Heart left ventricle (tissue), 16 donors: ENCODE measurements at regions not wholly inside any gene's neighbourhood (a gene's known extent, or its start where the extent isn't known, plus 50 kb on each side); places are given as distances from the start of the nearest gene placed in this dataset.

ENCODE experiments used
- ATAC-seq, 4 donors: fragments of 200-7000 bp; cut with Tn5 transposase; one replicate each; pipeline ENCODE4 v1.9.1; 2020 to 2022; ENCODE audit warnings: moderate library complexity in 4 of 4, mild to moderate bottlenecking in 3 of 4, moderate number of reproducible peaks in 1 of 4
- DNase-seq, 5 donors: peaks; one replicate each; pipeline ENCODE4 v3.0.0-alpha.2; 2020
- H3K27ac ChIP-seq, 12 donors: fragments of 200-600 bp; sonication (generic) in 4 of 12; one replicate each; pipeline versions ENCODE4 v1.5.0 to v1.8.0; 2016 to 2022; ENCODE audit warnings: mild to moderate bottlenecking in 2 of 12
- H3K27me3 ChIP-seq, 9 donors: fragments of 200-600 bp; sonication (generic) in 2 of 9; one replicate each; pipeline versions ENCODE4 v1.5.1 to v1.8.0; 2016 to 2022; ENCODE audit warnings: mild to moderate bottlenecking in 3 of 9
- H3K36me3 ChIP-seq, 9 donors: fragments of 200-600 bp; sonication (generic) in 2 of 9; one replicate each; pipeline versions ENCODE4 v1.5.0 to v1.8.0; 2018 to 2022; ENCODE audit warnings: mild to moderate bottlenecking in 2 of 9
- H3K4me1 ChIP-seq, 12 donors: fragments of 200-600 bp; sonication (generic) in 4 of 12; one replicate each; pipeline versions ENCODE4 v1.5.0 to v1.8.0; 2016 to 2022; ENCODE audit warnings: mild to moderate bottlenecking in 3 of 12
- H3K4me3 ChIP-seq, 12 donors: fragments of 200-600 bp; sonication (generic) in 4 of 12; one replicate each; pipeline versions ENCODE4 v1.5.0 to v1.8.0; 2017 to 2022; ENCODE audit warnings: mild to moderate bottlenecking in 9 of 12, moderate library complexity in 4 of 12
- H3K9me3 ChIP-seq, 12 donors: fragments of 200-600 bp; sonication (generic) in 4 of 12; one replicate each; pipeline versions ENCODE4 v1.5.0 to v1.8.0; 2016 to 2022; ENCODE audit warnings: mild to moderate bottlenecking in 1 of 12
- CTCF ChIP-seq, 12 donors: fragments of 200-600 bp; sonication (generic) in 4 of 12; IDR thresholded peaks; one replicate each; pipeline versions ENCODE4 v1.5.0 to v1.8.0; 2018 to 2022; ENCODE audit warnings: antibody characterized with exemption in 12 of 12, mild to moderate bottlenecking in 5 of 12
- POLR2A ChIP-seq, 2 donors: fragments of 450-650 bp; IDR thresholded peaks; one replicate each; pipeline ENCODE4 v1.6.1; 2017; ENCODE audit warnings: antibody characterized with exemption in 2 of 2, mild to moderate bottlenecking in 2 of 2, moderate library complexity in 2 of 2
- WGBS, 4 donors: extraction: QIAGEN DNeasy Blood & Tissue Kit in 2 of 4; methylation state at CpG; one replicate each; pipeline versions ENCODE4 v1.1.5 to v1.1.7; 2013 to 2018; 5-methylcytosine and 5-hydroxymethylcytosine counted together
- intact Hi-C, 10 donors: fragments of 100-400 bp; cut with DNase I; formaldehyde crosslinking; loops; one replicate each; pipeline versions ENCODE4 v1.11.1 to v1.14.2; 2022
- donor health status: ischemic (EF 13 %, LVEDD 7.1; RV severe dilation, severe dysfunction).
- donor health status: healthy with polysubstance abuse.
- donor health status: DM: no; HTN: yes; CAD: no.
- donor health status: DM: no; HTN: no; CAD: no.
- donor health status: ischemic (EF 25% LVEDD 6.9; RV normal size, moderate dysfunction).
- donor health status: ischemic (EF 25% LVEDD 5.7; RV mildly dilated, moderate dysfunction).
- donor health status: healthy.
- donor health status: DM: yes; HTN: yes; CAD: no.
- donor health status: ischemic (EF 35%, LVEDD 5.7; RV mildly dilated, moderate dysfunction).
- donor health status: nonischemic (EF 11% LVEDD 7.7; RV severe dilation, severe dysfunction).
- donor health status: DM: yes; HTN: yes; CAD: no.
- donor health status: PGD.
- donor health status: ischemic (EF 29% LVEDD 5.4; RV normal size, mild dysfunction).
- donor health status: nonischemic (EF 23%, LVEDD 6.1; RV moderate dilation, normal function).

- Histone ChIP-seq H3K4me3 (no peak overlapping the region), H3K27me3 (no peaks in the 10 kb centered on the region), H3K36me3 (no peaks in the 10 kb centered on the region), H3K27ac (no peak overlapping the region), H3K9me3 (no peaks in the 10 kb centered on the region), H3K4me1 (peaks cover 0 to 3% (median 0%) of the 10 kb centered on the region in 12 donors)
- intact Hi-C loops: no loop called here
- DNase-seq (no peak), ATAC-seq (no peak)
- WGBS, 4 donors: 43 to 66% (median 51%) methylated on average over 2 of the region's 2 CpGs
- TF ChIP-seq CTCF (IDR thresholded peaks at IDR 0.05) (no peak), POLR2A (IDR thresholded peaks at IDR 0.05) (no peak)
Measured at GRCh38 chr13:73254827-73255226, 196.0 kb downstream of the KLF5 start.

DNA sequence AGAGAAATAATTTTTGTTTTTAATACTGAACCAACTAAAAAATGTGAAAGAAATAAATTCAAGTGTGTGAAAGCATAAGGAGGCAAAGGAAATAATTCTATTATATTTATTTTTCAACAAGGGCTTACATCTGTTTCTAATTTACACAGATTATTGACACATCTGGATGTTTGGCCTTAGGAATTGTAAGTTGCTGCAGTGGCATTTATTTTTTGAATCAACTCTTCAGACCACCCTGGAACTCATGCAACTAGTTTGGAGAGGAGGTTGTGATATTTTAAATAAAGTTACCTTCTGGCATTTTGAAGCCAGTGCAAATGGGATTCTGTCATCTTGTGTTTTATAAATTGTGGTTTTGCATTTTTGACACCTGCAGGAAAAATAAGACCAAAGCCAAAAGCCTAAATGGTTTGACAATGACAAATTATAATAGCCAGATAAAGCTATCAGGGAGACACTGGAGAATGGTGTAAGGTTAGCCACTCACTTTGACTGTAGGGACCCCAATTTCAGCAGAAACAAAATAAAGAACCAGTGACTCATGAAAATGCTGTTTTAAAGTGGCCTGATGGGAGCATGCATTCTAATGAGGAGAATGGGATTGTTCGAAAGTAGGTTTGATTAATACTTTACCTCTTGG is 192.9 kb downstream of the KLF5 start:
- DNase-seq: no peak
- no peak for TF ChIP-seq CTCF (IDR thresholded peaks at IDR 0.05)
- H3K4me3 ChIP-seq: no peak overlapping the region
- ATAC-seq: no peak
- WGBS, 4 donors: 83 to 90% (median 87%) methylated on average over 1 of the region's 1 CpG
- H3K27me3 ChIP-seq: no peaks in the 10 kb centered on the region
- no peaks in the 10 kb centered on the region for H3K9me3 ChIP-seq
- H3K4me1 ChIP-seq: no peaks in the 10 kb centered on the region
- H3K36me3 ChIP-seq: no peaks in the 10 kb centered on the region
- H3K27ac ChIP-seq: no peak overlapping the region
- intact Hi-C loops: no loop called here

DNA sequence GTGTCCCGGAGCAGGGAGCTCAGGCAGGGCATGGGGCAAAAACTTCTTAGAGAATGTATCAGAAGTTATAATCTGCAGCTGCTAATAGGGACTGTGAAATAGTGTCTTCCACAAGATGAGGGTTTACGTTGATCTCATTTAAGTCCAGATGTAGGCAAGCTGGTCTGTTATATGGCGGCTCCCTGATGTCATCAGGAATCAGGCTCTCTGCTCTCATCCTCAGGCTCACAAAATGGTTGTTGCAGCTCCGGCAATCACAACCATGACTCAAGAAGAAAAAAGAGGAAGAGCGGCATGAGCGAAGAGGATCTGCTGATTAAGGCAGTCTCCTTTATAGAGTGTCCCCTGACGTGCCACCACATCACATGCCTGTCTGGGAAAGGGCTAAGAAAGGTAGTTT is 191.3 kb downstream of the KLF5 start:
- no peaks in the 10 kb centered on the region for H3K27me3 ChIP-seq
- TF ChIP-seq CTCF (IDR thresholded peaks at IDR 0.05): no peak
- TF ChIP-seq POLR2A (IDR thresholded peaks at IDR 0.05): no peak
- no peaks in the 10 kb centered on the region for H3K4me1 ChIP-seq
- H3K9me3 ChIP-seq: no peaks in the 10 kb centered on the region
- no peak for DNase-seq
- no peaks in the 10 kb centered on the region for H3K36me3 ChIP-seq
- ATAC-seq: no peak
- H3K4me3 ChIP-seq: no peak overlapping the region
- intact Hi-C loops: no loop called here
- no peak overlapping the region for H3K27ac ChIP-seq
- 89 to 93% (median 93%) methylated on average over 7 of the region's 7 CpGs for WGBS, 4 donors

DNA sequence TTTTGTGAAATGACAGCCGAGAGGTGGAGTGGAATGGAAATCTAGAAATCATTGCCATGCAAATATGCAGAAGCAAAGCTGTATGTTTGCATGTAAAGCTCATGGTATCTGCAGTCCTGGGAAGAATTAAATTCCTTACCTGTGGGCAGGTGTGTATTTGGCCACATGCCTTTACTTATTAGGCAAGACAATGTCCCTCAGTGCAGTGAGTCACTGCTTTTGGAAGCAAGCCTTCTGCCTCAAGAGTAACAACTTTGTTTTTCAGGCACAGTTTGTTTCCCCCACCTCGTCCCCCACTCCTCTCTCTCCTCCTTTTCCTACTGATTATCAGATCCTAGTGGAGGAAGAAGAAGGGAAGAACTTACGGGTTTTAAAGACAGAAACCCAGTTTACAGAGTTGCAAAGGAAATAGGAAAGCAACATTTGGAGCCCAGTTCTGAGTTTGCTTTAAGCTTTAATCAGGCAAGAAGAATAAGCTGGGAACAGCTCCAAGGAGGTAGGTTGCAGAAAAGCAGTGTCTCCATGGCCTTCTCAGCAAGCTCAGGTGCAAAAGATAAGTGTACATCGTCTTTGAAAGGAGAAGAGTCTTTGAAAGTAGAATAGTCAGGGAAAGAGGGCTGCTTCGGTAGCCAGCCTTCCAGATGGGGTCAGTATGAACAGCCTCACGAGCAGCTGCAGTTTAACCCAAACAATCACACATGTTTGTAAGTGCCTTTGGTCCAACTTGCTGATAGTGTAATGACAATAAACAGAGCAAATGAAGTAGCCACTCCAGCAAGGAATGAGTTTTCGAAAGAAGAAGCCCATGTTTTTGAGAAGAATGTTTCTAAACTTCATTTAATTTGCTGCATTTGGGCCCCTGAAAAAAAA is 190.1 kb downstream of the KLF5 start:
- 22 to 39% (median 28%) methylated on average over 7 of the region's 7 CpGs for WGBS, 4 donors
- no peaks in the 10 kb centered on the region for H3K9me3 ChIP-seq
- no peak overlapping the region for H3K4me3 ChIP-seq
- ATAC-seq (peak in 2 of 4 donors; percentile 50 to 71), DNase-seq (no peak)
- no peak for TF ChIP-seq CTCF (IDR thresholded peaks at IDR 0.05)
- no peak for TF ChIP-seq POLR2A (IDR thresholded peaks at IDR 0.05)
- intact Hi-C loops: no loop called here
- no peaks in the 10 kb centered on the region for H3K27me3 ChIP-seq
- no peak overlapping the region for H3K27ac ChIP-seq
- no peaks in the 10 kb centered on the region for H3K4me1 ChIP-seq
- H3K36me3 ChIP-seq: no peaks in the 10 kb centered on the region
